GM18498 (cell line): ENCODE measurements at regions not wholly inside any gene's neighbourhood (a gene's known extent, or its start where the extent isn't known, plus 50 kb on each side); places are given as distances from the start of the nearest gene placed in this dataset.
"Not testable (repeated sequence)": the region's sequence is repeated elsewhere in the genome, so short reads cannot be mapped to it uniquely, and the experiment has no call there.

Source experiments
- ATAC-seq: cut with Tn5 transposase; IDR thresholded peaks from one replicate; pipeline ENCODE4 v1.9.1; 2021; ENCODE audit warnings: mild to moderate bottlenecking, moderate library complexity; ENCODE audit not compliant: unreplicated experiment

DNA sequence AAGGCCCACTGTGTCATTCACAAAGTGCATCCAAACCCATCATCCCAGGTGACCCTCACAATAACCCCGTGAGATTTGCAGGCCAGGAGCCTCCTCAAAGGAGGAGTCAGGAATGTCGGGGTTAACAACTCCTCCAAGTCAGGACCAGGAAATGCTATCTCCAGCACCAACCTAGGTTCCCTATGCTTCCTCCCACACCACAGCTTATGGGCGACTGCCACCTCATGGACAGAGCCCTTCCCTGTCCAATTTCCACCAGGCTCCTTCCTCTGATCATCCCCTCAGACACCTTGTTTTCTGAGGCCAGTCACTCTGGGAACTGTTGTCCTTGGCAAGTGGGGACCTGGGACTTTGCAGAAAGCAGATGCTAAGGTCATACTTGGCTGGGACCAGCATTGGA is 77.8 kb downstream of the LIMS3 start:
- ATAC-seq, result not testable (repeated sequence)

DNA sequence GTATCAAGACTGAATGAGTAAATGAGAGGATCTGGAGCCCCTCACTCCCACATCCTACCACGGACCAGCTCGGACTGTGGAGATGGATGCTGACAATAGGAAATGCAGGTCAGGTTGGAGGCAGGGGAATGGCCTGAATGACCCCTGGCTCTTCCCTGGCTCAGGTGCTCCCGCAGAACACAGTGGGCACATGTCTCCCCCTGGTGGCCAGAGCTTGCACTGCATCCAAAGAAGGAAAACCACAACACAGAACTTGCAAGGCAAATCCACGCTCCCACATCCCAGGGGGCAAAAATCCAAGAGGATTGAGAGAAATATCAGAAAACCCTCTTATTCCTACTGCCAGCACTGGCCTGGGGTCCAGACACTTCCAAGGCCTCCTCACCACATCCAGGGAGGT is 82.3 kb downstream of the LIMS3 start:
- not testable (repeated sequence) for ATAC-seq

DNA sequence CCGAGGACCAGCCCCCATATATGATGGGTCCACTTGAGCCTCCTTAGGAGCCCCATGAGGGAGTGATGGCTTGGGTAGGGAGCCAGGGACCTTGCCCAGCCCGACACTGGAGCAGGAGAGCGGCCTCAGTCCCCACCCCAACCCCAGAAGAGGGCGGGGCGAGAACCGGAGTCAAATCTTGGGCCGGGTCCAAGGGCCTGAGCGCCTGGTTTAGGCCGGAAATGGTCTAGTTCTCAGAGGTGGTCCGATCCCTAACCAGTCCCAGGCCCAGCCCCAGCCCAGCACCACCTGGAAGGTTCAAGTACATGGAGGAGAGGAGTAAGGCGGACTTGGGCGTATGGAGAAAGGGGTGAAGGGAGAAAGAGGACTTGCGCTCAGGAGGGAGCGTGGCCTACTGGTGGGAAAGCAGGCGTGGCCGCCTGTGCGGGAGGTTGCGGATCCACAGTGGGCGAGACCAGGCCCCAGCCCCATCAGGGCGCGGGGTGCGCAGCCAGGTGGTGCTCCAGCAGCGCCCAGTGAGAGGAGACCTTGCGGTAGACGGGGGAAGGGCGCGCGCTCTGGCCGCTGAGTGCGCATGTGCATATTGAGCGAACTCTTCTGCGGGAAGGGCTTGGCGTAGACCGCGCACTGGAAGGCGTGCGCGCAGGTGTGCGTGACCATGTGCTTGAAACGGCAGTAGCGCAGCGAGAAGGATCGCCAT is 88.1 kb downstream of the LIMS3 start:
- not testable (repeated sequence) for ATAC-seq

DNA sequence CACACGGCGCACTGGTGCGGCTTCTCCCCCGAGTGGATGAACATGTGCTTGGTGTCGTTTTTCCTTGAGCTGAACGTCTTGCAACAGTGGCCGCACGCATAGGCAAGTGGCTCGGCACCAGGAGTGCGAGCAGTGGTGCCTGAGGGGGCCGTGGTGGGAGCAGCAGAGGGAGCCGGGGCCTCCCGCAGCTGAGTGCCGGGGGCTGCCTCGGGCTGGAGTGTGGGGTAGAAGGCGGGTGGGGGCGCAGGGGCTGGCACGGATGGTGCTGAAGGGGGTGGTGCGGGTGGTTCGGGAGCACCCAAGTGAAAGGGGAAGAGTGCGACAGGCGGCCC is 88.6 kb downstream of the LIMS3 start:
- not testable (repeated sequence) for ATAC-seq

DNA sequence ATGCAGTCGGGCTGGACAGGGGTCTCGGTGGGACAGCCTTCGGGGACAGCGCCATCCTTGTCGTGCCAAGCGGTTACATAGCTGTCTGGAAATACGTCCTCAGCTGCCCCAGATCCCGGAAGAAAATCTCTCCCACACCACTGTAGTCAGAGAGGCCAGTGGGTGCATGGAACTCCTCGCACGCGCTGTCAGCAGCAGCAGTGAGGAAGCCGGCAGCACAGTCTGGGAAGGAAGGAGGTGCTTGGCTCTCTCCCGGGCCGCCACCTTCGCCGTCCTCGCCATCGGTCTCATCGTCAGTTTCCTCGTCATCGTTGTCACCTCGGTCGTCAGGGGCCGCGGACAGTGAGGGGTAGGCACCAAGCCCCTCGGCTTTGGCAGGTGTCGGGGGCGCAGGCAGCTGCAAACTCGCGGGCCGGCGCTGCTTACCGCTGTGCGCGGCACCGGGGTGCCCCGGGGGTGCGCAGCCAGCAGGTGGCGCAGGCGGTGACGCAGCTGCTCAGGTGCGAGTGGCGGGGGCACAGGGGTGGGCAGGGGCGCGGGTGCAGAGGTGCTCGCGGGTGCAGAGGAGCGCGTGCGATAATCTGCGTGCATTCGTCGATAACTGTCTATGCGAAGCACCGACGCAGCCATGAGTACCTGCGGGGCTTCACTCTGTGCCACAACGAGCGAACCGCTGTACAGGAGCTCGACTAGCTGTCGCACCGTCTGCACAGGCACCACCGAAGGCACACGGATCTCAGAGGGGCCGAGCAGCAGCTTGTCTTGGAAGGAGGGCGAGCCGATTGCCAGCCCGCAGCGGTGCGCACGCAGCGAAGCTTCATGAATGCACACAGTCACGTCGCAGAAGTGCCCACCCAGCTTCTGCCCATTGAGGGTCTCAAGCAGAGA is 89.2 kb downstream of the LIMS3 start:
- ATAC-seq, result peak; percentile 75

DNA sequence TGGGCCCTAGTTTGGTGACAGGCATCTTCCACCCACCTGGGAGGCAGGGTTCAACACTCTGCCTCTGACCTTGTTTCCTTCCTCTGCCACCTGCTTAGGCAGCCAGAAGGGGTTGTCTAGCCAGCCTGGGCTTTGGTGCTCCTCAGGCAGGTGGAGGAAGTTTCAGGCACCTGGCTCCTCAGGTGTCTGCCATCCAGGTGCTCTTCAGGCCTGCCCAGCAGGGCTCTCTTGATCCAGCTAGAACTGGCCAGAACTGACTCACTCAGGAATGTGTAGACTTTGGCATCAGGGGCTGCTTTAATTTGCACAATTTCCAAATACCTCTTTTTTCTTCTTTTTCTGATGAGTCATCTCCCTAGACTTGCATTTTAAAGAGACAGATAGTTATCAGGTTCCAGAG is 100.9 kb downstream of the LIMS3 start:
- ATAC-seq, result not testable (repeated sequence)

DNA sequence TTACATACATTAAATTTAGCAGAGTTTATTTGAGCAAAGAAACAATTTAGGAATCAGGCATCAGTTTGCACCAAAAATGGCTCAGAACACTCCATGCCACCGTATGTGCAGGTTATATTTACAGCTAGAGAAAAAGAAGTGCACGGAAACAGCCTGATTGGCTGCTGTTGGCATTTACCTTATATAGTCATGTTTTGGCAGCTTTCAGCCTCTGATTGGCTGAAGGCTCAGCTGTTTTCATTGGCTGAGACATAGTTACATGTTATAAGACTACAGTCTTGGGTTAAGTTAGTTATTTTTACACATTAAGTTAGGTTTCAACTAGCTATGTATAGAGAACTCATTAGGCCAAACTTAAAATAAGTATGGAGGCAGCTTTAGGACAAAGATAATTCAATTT is 104.0 kb downstream of the LIMS3 start:
- ATAC-seq, result not testable (repeated sequence)

DNA sequence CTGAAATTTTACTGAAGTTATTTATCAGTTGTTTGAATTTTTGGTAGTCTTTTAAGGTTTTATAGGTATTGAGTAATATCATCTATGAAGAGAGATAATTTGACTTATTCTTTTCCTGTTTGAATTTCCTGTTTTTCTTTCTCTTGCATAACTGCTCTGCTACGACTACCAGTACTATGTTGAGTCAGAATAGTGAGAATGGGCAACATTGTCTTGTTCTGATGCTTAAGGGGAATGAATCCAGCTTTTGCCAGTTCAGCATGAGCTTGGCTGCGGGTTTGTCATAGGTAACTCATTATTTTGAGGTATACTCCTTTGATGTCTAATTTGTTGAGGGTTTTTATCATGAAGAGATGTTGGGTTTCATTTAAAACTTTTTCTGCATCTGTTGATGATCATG is 102.2 kb downstream of the MALL start:
- ATAC-seq, result not testable (repeated sequence)

DNA sequence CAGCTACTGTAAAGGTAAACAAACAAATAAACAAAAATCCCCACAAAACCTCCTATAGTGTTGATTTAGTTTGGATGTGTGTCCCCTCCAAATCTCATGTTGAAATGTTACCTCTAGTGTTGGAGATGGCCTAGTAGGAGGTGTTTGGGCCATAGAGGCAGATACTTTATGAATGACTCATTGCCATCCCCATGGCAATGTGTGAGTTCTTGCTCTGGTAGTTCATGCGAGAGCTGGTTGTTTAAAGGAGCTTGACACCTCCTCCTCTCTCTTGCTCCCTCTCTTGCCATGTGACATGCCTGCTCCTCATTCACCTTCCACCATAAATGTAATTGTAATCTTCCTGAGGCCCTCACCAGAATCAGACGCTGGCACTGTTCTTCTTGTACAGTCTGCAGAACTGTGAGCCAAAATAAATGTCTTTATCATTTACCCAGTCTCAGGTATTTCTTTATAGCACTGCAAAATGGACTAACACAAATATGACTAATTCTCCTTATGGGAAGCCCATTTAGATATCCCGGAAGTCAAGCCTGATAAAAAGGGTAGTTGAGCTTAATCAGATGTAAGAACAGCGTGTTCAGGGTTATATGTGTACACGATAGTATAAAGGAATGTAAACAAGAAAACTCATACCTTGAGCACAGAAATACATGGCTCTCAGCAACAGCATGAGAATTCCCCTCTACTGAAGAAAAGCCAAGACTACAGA is 99.1 kb downstream of the MALL start:
- not testable (repeated sequence) for ATAC-seq

DNA sequence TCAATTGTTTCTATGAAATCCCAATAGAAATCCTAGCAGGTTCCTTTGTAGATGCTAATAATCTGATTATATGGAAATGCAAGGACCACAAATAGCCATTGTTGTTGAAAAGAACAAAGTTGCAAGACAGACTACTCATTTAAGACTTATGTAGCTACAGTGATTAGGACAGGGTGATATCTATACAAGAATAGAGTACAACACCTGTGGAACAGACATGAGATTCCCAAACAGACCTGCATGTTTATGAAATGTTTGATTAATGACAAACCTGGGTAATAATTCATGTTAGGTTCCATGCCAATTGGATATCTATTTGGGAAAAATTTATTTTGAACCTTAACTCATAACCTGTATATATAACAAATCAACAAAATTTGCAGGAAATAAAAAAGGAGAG is 95.4 kb downstream of the MALL start:
- not testable (repeated sequence) for ATAC-seq

DNA sequence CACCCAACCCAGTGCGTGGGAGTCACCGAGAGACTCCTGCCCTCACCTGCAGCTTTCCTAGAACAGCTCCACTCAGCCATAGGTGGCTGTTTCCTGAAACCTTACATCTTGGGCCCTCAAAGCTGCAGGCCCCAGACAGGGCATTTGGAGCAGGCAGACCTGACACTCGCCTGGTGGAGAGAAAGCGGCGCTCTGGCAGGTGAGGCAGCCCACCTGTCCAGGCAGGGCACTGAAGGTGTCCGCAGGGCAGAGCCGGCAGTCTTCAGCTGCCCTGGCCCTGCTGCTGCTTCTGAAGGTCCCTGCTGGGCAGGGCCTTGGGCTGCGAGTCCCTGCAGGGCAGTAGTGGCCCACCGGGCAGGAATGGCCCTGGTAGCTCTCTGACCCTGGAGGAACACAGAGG is 93.3 kb downstream of the MALL start:
- not testable (repeated sequence) for ATAC-seq

DNA sequence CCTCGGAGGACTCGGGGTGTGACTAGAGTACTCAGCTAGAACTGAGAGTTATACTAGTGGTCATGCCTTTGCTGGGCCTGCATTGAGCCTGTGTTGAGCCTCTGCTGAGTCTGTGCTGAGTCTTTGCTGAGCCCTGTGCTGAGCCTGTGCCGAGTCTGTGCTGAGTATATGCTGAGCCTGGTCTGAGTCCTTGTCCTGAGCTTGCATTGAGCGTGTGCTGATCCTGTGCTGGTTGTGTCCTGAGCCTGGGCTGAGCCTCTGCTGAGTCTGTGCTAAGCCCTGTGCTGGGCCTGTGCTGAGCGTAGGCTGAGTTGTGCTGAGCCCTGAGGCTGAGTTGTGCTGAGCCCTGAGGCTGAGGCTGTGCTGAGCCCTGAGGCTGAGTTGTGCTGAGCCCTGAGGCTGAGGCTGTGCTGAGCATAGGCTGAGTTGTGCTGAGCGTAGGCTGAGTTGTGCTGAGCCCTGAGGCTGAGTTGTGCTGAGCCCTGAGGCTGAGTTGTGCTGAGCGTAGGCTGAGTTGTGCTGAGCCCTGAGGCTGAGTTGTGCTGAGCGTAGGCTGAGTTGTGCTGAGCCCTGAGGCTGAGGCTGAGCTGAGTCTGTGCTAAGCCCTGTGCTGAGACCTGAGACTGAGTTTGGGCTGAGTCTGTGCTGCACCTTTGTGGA is 89.4 kb downstream of the MALL start:
- ATAC-seq, result not testable (repeated sequence)

DNA sequence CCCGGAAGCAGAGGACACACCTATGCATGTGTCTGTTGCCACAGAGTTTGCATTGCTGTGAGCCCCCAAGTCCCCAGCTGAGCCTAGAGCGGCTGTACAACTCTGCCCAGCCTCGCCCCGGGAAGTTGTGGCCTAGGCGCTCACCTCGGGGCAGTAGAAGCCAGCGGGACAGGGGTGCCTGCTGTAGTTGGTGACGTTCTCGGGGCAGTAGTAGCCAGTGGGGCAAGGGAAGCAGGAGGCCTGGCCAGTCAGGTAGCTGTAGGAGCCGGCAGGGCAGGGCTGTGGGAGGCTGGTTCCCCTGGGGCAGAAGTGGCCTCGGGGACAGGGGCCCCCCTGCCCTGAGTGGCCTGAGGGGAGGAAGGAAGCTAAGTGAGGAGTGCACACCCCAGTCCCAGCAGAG is 87.2 kb downstream of the MALL start:
- not testable (repeated sequence) for ATAC-seq

DNA sequence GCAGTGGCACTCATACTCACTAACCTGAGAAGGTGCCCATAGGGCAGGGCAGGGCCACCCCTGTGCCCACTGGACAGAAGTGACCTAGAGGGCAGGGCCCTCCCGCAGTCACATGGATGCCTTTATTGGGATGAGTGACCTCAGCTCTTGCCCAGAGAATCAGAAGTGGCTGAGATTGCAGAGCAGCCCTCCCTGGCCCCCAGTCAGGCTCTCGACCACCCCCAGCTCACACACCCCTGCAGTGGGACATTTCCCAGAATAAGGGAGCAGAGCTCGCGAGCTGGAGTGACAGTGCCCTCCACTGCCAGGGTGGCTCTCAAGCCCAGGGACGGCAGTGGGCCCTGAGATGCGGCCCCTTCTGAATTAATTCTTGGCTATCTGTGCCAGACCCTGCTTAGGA is 84.7 kb downstream of the MALL start:
- not testable (repeated sequence) for ATAC-seq

DNA sequence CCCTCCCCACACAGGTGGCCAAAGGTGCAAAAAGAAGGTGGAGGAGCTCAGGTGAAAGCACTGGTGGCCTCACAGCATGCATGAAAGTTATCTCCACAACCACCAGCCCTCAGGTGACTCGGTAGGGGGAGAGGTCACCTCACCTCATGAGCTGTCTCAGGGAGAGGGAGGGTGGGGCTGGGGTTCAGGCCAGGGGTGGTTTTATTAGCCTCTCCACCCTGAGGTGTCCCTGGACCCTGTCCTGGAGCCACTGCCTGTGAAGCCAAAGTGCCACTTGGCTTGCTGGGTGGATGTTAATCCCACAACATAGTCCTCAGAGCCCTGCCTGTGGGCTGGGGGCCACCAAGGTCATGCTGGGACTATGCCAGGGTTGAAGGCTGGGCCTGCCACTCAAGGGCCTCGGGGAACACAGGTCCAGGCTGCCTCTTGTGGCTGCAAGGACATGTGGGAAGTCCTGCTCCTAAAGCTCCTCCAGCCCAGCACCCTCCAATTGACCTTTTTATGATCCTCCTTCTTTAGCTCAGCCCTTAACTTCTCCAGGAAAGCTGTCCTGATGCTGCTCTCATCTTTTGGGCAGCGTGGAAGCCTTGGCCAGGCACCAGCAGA is 83.8 kb downstream of the MALL start:
- ATAC-seq, result not testable (repeated sequence)
